ENCODE measurements at regions not wholly inside any gene's neighbourhood (a gene's known extent, or its start where the extent isn't known, plus 50 kb on each side); places are given as distances from the start of the nearest gene placed in this dataset.

GRCh38 chr21:35352066-35352770, 303.1 kb upstream of the RUNX1 start:
- TF ChIP-seq MAX (IDR thresholded peaks at IDR 0.05; ENCODE audit: low read depth, low read length) (no peak), POLR2A (IDR thresholded peaks at IDR 0.05; ENCODE audit: extremely low read depth, insufficient read length) (no peak), CTCF (IDR thresholded peaks at IDR 0.05; ENCODE audit: low read depth, low read length) (no peak), MYC (IDR thresholded peaks at IDR 0.05; ENCODE audit: low read depth, low read length) (no peak)
- DNase-seq (ENCODE audit: low read depth): no peak
- H3K4me3 ChIP-seq (ENCODE audit: low read depth, low read length): no peak overlapping the region

- DNase-seq (ENCODE audit: low read depth): no peak
- no peak for TF ChIP-seq MYC (IDR thresholded peaks at IDR 0.05; ENCODE audit: low read depth, low read length)
- TF ChIP-seq CTCF (IDR thresholded peaks at IDR 0.05; ENCODE audit: low read depth, low read length): no peak
- no peak for TF ChIP-seq POLR2A (IDR thresholded peaks at IDR 0.05; ENCODE audit: extremely low read depth, insufficient read length)
- no peak for TF ChIP-seq MAX (IDR thresholded peaks at IDR 0.05; ENCODE audit: low read depth, low read length)
- H3K4me3 ChIP-seq (ENCODE audit: low read depth, low read length): no peak overlapping the region
Measured at GRCh38 chr21:35351434-35351833, 302.3 kb upstream of the RUNX1 start.

GRCh38 chr21:35350965-35351364, 301.9 kb upstream of the RUNX1 start:
- no peak overlapping the region for H3K4me3 ChIP-seq (ENCODE audit: low read depth, low read length)
- no peak for DNase-seq (ENCODE audit: low read depth)
- TF ChIP-seq MAX (IDR thresholded peaks at IDR 0.05; ENCODE audit: low read depth, low read length) (no peak), CTCF (IDR thresholded peaks at IDR 0.05; ENCODE audit: low read depth, low read length) (no peak), MYC (IDR thresholded peaks at IDR 0.05; ENCODE audit: low read depth, low read length) (no peak), POLR2A (IDR thresholded peaks at IDR 0.05; ENCODE audit: extremely low read depth, insufficient read length) (no peak)

- no peak for DNase-seq (ENCODE audit: low read depth)
- no peak overlapping the region for H3K4me3 ChIP-seq (ENCODE audit: low read depth, low read length)
- TF ChIP-seq MAX (IDR thresholded peaks at IDR 0.05; ENCODE audit: low read depth, low read length): no peak
- no peak for TF ChIP-seq MYC (IDR thresholded peaks at IDR 0.05; ENCODE audit: low read depth, low read length)
- no peak for TF ChIP-seq CTCF (IDR thresholded peaks at IDR 0.05; ENCODE audit: low read depth, low read length)
- no peak for TF ChIP-seq POLR2A (IDR thresholded peaks at IDR 0.05; ENCODE audit: extremely low read depth, insufficient read length)
Measured at GRCh38 chr21:35349376-35350080, 300.4 kb upstream of the RUNX1 start.

- no peak for TF ChIP-seq MYC (IDR thresholded peaks at IDR 0.05; ENCODE audit: low read depth, low read length)
- no peak for TF ChIP-seq POLR2A (IDR thresholded peaks at IDR 0.05; ENCODE audit: extremely low read depth, insufficient read length)
- TF ChIP-seq CTCF (IDR thresholded peaks at IDR 0.05; ENCODE audit: low read depth, low read length): no peak
- no peak for TF ChIP-seq MAX (IDR thresholded peaks at IDR 0.05; ENCODE audit: low read depth, low read length)
- no peak overlapping the region for H3K4me3 ChIP-seq (ENCODE audit: low read depth, low read length)
- no peak for DNase-seq (ENCODE audit: low read depth)
Measured at GRCh38 chr21:35348686-35349085, 299.6 kb upstream of the RUNX1 start.
